NK-92 treated with Interleukin-12 subunit alpha and Interleukin-12 subunit beta, amount 100 ng/mL, for 24 hours (cell line): ENCODE measurements at regions not wholly inside any gene's neighbourhood (a gene's known extent, or its start where the extent isn't known, plus 50 kb on each side); places are given as distances from the start of the nearest gene placed in this dataset.
"Not testable (repeated sequence)": the region's sequence is repeated elsewhere in the genome, so short reads cannot be mapped to it uniquely, and the experiment has no call there.

Source experiments
- DNase-seq: peaks from one replicate; lab custom pipeline; 2025; lab: John Stamatoyannopoulos, UW

DNA sequence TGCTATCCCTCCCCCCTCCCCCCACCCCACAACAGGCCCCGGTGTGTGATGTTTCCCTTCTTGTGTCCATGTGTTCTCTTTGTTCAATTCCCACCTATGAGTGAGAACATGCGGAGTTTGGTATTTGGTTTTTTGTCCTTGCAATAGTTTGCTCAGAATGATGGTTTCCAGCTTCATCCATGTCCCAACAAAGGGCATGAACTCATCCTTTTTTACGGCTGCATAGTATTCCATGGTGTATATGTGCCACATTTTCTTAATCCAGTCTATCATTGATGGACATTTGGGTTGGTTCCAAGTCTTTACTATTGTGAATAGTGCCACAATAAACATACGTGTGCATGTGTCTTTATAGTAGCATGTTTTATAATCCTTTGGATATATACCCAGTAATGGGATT, 98.3 kb upstream of the DPH5 start:
- not testable (repeated sequence) for DNase-seq

DNA sequence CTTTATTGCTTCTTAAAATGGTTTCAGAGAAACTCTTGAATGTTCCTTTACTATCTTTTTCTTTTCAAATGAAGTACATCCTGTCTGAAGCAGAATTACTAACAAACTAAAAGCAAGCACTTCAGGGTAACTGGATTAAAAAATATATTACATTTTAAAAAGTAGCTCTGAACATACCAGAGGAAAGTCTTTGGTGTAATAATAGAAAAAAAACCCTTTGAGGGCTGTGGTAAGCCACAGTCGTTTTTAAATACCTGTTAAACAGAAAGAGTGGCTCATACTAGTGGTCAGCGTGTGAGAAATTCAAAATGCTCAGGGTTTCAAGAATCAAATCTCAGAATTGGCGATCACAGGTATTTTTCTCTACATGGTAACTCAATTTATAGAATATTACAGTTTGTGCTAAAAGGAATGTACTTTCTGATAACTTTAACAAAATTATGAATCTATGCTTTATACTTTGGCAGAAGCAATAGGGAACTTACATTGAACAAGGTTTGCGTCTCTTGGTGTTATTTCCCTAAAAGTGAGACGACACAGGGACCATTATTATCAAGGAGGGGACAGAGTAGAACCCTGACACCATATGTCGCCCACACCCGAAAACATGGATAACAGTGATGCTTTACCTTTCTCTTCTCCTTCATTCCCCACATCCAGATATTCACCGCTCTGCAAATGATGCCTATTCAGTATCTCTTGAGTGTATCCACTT, 97.0 kb upstream of the DPH5 start:
- peak; percentile 7 for DNase-seq

- no peak for DNase-seq
Observed at GRCh38 chr1:101121975-101122374, 96.4 kb upstream of the DPH5 start.

- DNase-seq = no peak
Observed at GRCh38 chr1:101121504-101121903, 95.9 kb upstream of the DPH5 start.

- DNase-seq = no peak
Observed at GRCh38 chr1:101120868-101121267, 95.3 kb upstream of the DPH5 start.

- no peak for DNase-seq
Observed at GRCh38 chr1:101119289-101119688, 93.7 kb upstream of the DPH5 start.

DNA sequence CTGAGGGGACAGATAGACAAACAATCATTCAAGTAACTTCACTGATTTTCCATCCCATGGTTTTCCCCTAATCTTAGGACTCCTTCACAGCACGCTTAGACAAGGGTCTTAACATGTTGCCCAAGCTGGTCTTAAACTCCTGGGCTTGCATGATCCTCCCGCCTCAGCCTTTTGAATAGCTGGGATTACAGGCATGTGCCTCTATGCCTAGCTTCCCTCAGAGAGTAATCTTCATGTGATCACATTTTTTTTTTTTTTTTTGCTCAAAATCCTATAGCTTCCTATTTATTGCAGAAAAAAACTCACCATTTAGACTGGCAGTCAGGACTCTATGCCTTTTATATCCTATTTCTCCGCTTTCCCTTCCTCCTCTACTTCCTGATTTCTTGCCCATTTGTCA, 90.4 kb upstream of the DPH5 start:
- DNase-seq = no peak

GRCh38 chr1:101115112-101115511, 89.5 kb upstream of the DPH5 start:
- DNase-seq = no peak

DNA sequence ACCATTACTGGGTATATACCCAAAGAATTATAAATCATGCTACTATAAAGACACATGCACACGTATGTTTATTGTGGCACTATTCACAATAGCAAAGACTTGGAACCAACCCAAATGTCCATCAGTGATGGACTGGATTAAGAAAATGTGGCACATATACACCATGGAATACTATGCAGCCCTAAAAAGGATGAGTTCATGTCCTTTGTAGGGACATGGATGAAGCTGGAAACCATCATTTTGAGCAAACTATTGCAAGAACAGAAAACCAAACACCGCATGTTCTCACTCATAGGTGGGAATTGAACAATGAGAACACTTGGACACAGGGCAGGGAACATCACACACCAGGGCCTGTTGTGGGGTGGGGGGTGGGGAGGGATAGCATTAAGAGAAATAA, 88.5 kb upstream of the DPH5 start:
- not testable (repeated sequence) for DNase-seq

DNA sequence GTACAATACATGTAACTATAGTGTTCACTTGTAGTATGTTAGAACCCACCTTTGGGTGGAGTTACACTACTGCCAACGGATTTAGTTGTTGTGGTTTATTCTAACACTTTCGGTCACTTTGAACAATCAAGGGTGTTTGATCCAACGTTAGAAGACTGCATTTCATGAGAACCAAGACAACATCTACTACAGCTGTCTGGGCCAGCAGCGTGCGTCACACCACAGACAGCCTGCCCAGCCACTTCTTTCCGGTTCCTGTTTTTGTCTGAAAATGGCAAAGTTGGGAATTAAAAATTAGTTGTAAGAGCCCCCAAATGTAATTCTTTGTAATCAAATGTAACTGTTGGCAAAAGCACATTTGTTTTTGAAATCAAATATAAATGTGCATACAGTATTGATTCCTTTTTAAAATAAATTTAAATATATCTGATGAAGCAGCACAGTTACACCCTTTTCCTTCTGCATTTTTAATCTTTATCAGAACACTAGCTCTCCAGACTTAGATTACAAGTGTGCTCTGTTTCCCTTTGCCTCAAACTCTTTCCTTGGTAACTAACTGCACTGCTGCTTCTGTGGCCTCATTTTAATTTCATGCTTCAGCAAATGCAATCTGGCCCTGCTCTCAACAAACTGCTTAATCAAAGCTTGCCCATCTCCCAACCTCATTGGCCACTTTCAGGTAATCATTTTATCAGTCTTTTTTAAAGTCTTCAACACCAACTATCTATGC, 86.6 kb upstream of the DPH5 start:
- no peak for DNase-seq

DNA sequence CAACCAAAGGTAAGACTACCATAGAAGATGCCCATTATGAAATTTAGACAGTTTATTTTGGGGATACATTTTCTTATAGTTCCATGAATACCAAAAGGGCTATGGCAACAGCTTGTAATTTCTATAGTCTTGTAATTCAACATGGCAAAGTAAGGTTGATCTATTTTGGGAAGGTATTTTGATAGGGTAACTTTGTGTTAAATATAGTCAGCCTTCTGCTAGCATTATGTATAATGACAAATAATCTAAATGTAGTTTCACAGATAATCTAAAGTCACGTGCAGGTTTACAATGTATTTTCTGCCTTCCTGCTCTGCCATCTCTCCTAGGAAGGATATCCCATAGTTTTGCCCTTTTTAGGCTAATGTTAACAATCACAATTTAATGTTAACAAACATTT, 85.9 kb upstream of the DPH5 start:
- no peak for DNase-seq

GRCh38 chr1:101109791-101110190, 84.2 kb upstream of the DPH5 start:
- no peak for DNase-seq

DNA sequence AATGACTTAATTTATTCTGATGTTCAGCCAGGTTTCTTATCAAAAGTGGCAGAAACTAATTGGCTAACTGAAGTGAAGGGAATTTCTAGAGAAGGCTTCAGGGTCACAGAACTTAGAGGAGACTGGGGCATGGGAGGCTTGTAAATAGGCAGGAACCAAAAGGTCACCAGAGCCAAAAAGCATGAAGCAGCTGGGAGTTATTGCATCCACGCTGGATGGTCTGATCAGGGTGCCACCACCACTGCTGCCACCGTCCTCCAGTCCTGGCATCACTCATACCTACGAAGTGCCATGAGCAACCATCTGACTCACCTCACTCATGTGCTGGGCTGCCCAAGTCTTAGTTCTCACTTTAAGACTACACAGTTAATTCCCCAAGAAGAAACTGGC, 82.5 kb upstream of the DPH5 start:
- DNase-seq = no peak

DNA sequence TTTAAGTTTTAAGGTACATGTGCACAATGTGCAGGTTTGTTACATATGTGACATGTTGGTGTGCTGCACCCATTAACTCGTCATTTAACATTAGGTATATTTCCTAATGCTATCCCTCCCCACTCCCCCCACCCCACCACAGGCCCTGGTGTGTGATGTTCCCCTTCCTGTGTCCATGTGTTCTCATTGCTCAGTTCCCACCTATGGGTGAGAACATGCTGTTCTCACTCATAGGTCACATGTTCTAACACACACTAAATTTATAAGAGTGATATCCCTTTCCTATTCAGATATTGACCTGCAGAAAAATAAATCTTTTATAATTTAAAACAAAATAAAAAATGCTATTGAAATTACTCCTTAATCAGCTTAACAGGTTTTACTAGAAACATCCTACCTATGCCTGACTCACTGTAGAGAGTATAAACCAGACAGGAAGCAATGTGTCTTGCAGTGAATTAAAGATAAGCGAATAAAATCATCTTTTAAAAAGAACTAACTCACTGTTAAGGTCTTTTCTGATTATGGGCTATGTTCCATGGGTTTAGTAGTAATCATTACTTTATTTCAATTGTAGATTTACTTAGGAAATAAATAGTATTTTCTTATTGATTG, 82.0 kb upstream of the DPH5 start:
- DNase-seq = no peak

- DNase-seq = no peak
Observed at GRCh38 chr1:101105877-101106276, 80.3 kb upstream of the DPH5 start.

GRCh38 chr1:101102426-101103156, 77.0 kb upstream of the DPH5 start:
- no peak for DNase-seq

- no peak for DNase-seq
Observed at GRCh38 chr1:101101360-101101759, 75.8 kb upstream of the DPH5 start.

DNA sequence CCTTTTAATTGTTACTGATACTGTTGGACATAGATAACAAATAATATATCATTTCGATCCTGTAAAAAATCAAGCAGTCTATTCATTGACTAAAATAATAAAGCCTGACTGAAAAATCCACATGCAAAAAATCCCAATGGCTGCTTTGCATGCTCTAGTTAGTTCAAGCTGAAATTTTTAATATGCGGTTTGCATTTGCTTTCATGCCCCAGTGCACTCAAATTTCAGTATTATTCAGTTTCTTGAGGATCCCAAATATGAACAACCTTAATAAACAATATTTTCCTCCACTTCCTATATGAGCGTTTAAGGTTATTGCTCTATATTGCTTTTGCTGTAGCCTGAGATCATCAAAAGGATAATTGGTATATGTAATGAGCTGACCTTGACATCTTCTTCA, 75.1 kb upstream of the DPH5 start:
- no peak for DNase-seq

GRCh38 chr1:101098907-101099306, 73.3 kb upstream of the DPH5 start:
- no peak for DNase-seq

DNA sequence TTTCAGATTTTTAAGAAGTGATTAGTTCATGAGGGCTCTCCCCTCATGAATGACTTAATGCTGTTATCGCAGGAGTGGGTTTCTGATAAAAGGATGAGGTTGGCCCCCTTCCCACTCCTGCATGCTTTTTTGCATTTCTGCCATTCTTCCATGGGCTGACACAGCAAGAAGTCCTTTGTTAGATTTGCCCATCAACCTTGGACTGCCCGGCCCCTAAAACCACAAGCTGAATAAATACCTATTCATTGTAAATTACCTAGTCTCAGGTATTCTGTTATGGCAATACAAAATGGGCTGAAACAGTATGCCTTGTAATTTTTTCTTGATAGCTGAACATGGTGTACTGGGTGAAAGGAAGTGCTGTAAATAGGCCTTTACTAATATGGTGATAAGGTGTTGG, 72.7 kb upstream of the DPH5 start:
- no peak for DNase-seq

DNA sequence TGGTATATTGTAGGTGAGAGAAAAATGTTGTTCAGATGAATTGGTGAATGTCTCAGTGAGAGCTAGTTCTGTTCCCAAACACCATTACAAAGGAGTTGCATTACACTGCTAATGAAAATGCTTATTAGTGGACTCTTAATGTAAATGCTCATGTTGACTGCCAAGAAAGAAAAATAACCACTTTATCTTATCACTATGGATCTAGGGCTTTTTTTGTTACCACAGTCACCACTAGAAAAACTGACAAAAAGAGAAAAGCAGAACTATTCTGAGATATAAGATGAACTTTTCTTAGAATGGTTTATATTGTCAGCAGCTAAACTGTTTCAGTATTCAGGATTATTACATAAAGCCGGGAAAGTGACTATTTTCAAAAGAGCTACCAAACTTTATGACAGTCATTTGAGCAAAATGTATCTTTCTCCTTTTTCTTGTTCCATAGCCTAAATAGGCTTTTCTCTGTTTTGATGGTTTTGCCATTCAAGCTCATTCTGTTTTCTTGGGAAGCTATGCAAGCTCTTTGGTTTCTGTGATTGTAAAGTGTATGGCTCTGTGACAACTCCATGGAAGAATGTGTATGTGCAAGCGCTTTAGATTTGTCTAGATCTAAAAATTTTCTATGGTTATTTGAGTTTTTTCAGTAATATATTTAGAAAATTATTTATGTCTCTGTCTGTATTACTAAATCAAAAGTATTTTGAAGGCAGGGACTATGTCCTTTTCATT, 64.2 kb upstream of the DPH5 start:
- DNase-seq = no peak

DNA sequence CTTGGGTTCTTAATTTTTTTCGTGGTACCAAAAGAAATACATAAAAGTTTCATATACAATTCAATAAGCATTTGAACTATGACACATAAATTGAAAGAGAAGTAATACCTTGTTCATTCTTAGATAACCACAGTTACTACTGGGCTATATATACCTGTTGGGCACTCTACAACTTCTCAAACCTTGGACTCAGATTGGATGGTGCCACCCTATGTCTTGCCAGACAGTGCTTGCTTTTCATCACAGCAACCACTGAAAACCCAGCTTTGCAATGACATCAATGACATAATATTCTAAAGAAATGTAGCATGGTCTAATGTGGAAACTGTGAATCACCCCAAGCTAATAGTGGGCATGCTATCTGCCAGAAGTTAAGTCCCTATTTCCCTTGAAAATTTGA, 62.8 kb upstream of the DPH5 start:
- no peak for DNase-seq
